Stimulated activated CD8-positive, alpha-beta memory T cell treated with anti-CD3 and anti-CD28 coated beads, Interleukin-12 subunit alpha, Interleukin-12 subunit beta, amount 100 ng/mL, for 24 hours (primary cell): ENCODE measurements at regions not wholly inside any gene's neighbourhood (a gene's known extent, or its start where the extent isn't known, plus 50 kb on each side); places are given as distances from the start of the nearest gene placed in this dataset.
A peak's percentile ranks its signal among the peaks of the same experiment; 100 is the strongest.
"Not testable (repeated sequence)": the region's sequence is repeated elsewhere in the genome, so short reads cannot be mapped to it uniquely, and the experiment has no call there.

Experiments used
- DNase-seq: peaks from one replicate; pipeline ENCODE4 v3.0.0-alpha.2; 2020; ENCODE audit errors: extremely low read depth

DNA sequence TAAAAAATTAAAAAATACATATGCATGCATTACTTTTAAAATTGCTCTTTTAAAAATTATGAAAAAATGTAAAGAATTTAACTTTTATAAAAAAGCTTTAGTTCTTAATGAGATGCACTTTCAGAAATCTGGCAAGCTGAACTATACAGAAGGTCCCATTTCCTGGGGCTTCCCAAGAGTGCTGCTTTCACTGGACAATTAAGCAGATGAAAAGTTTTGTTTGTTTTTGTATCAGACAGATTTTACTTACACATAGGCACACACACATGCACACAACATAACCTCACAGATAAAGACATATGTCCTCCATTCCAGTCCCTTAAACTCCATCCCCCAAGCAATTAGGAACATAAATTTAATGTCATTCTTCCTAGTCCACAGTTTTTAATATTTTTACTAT lies 402.3 kb upstream of the ASIC2 start:
- no peak for DNase-seq

DNA sequence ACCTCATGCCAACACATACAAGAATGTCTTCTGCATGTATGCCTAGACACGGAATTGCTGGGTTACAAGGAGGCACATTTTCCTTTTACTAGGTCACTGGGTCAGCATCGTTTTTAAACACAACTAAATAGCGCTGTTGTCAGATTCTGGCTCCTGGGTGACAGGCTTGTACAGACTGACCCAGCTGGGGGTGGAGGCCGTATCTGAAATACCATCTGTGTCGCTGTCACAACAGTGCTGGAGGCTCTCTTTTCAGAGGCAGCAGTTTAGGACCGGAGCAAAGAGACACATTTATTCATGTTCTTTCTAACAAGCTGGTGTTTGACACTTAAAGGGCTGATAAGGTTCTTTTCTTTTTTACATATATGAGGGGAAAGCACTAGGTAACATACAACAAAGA lies 403.0 kb upstream of the ASIC2 start:
- DNase-seq = no peak

DNA sequence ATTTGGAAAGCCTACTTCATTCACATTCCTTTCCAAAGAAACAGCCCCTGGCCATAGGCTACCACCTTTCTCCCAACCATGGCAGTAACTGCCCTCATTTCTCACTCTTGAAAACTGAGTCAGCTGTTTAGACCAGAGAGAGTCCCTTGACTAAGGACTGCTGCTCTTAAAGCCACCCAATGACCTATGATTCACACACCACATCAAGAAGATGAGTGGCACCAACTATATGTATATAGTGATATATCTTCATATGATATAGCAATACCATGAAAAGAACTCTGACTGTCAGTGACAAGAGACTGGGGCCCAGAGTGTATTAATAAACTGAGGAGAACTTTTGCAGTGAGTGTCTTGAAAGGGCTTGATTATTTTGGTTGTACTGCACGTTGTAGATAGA lies 404.5 kb upstream of the ASIC2 start:
- DNase-seq = no peak

DNA sequence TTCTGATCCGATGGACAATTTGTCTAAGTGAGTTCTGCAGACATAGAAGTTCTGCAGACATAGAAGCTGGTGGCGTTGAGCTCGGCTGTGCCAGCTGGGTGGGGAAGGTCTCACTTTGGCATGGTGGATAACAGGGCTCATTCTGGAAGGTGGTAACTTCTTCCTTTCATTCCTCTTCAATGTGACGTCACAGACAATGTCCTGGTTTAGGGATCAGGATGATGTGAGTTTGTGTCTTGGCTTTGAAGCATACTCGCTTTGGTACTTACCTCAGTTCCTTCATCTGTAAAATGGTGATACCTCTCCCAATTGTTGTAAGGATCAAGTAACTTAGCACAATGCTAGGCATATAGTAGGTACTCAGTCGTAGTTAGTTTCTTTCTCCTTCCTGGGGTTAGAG lies 408.8 kb upstream of the ASIC2 start:
- DNase-seq = no peak

DNA sequence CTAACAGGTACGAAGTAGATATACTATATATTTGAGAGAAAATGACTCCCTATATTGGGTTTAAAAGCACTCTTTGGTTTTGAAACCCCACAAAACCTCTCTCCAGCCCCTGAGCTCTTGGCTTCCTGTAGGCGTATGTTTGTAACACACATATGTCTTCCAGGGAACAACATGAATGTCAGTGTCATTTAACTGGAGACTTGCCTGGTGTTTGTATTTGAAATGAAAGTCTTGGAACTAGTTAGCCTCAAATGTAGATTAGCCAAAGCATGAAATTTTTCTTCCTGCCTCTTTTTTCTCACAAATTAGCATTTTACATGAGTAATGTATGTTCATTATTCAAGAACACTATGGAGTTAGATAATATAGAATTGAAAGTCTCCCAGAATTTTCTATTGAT lies 411.8 kb upstream of the ASIC2 start:
- DNase-seq = no peak

DNA sequence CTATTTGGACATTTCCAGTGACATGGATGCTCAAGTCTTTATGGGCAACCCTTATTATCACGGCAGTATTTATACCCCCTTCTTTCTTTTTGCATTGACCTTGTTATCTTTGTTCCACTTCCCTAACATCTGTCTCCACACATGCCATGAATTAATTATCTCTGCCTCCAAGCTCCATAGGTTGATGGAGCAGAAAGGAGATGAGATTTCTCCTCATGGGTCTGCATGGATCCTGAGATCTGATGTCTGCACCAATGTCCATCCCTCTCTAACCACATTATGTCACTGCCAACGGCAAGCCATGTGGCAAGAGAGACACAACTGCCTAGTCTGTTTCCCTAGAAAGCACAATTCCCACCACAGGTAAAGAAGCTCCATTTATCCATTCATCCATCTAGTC lies 416.8 kb upstream of the ASIC2 start:
- no peak for DNase-seq

DNA sequence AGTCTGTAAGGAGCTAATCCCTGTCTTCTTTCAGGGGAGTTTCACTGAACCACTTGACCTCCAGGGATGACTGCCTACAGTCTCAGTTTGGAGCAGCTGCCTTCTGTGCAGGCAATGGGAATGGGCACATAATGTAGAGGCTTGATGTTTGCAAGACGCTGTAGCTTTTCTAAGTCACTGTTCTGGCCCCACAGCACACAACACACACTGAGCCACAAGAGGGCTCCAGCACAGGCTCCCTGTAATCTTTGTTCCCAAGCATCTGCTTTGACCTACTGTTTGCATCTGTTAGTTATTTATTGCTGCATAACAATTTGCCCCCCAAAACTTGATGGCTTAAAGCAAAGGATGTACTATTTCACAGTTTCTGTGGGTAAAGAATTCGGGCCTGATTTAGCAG lies 419.0 kb upstream of the ASIC2 start:
- no peak for DNase-seq

DNA sequence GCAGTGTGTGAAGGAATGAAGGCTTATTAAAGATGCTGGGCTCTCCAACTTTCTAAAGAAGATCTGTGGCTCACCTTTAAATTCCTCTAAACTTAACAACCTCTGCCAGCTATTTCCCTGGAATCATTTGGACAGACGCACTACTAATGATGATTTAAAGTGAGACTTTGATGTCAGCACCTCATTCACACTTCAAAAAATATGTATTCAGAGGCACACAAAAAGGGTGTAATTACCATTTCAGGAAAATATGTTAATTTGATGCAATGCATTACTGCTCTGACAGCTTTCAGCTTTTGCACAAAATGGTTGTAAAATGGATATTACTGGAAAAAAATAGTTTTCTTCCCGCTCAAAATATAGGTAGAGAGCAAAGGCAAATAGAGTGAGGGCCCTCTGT lies 423.9 kb upstream of the ASIC2 start:
- DNase-seq = no peak

DNA sequence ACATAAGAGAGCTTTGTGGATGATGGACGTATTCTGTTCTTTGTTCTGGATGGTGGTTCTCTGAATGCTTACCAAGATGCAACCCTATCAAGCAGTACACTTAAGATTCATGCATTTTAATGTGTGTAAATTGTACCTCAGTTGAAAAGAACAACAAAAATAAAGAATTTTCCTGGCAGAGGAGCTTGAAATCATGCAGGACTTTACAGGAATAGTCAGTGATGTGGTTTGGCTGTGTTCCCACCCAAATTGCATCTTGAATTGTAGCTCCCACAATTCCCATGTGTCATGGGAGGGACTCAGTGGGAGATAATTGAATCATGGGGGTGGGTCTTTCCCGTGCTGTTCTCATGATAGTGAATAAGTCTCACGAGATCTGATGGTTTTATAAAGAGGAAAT lies 430.6 kb upstream of the ASIC2 start:
- DNase-seq = not testable (repeated sequence)

DNA sequence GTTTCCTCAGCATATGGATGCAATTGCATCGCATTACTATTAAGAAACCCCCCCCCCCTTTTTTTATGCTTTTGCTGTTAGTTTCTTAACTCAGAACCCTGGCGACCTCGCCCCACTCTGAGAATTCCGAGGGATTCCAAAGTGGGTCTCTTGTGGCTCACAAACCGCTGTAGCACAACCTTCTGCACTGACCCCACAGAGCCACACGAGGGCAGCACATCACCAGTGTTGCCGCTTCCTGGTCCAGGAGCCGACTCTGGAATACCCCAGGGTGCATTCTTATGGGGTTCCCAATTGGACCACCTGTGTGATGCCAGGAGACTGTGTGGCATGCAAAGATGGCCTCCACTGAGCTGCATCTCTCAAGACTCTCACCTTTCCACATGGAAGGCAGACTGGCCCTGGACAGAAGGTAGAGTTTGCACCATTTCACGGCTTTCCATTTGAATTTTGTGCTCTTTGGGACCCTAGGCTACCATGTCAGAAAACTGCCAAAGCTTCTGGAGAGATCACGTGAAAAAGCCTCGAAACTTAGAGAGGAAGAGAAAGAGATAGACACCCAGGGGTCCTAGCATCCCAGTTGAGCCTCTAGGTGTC lies 432.7 kb upstream of the ASIC2 start:
- DNase-seq = no peak

DNA sequence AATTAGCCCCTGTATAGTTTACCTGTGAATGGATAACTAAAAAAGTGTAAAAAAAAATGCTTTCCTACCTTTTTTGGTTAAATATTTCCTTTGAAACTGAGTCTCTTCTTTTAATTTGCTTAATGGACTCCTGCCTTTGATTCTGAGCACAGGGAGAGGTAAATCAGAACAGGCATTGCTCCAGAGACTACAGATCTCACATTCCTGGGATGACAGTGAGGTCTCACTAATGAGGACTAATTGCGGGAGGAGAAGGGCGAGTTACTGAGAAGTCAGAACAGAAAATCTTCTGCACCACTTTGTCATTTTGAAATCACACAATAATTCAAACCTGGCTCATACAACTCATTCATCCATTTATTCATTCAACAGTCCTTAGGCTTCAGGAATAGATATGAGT lies 437.0 kb upstream of the ASIC2 start:
- no peak for DNase-seq

DNA sequence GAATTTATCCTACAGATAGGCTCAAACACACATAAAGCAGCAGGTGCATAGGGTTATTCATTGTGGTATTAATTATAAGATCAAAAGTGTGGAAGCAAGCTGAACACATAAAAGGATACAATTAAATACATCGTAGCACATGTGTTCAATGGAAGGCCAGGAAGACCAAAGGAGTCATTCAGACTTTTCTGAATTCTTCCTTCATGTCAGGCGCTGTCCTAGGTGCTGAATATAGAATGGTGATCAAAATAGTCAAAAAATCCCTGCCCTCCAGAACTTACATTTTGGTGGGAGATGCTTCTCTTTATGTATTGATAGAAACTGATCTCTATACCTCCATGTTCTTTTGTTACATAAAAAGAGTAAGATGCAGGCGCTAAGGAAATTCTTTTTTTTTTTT lies 439.0 kb upstream of the ASIC2 start:
- no peak for DNase-seq

DNA sequence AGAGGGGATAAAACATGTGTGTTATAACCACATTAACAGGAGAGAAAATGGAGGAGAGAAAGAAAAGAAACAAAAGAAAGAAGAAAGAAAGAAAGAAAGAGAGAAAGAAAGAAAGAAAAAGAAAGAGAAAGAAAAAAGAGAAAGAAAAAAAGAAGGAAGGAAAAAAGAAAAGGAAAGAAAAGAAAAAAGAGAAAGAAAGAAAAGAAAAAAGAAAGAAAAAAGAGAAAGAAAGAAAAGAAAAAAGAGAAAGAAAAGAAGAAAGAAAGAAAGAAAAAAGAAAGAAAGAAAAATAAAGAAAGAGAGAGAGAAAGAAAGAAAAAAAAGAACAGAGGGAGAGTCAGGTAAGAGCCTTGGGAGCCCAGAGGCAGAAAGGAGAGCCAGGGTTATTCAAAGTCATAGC lies 446.6 kb upstream of the ASIC2 start:
- DNase-seq = no peak

DNA sequence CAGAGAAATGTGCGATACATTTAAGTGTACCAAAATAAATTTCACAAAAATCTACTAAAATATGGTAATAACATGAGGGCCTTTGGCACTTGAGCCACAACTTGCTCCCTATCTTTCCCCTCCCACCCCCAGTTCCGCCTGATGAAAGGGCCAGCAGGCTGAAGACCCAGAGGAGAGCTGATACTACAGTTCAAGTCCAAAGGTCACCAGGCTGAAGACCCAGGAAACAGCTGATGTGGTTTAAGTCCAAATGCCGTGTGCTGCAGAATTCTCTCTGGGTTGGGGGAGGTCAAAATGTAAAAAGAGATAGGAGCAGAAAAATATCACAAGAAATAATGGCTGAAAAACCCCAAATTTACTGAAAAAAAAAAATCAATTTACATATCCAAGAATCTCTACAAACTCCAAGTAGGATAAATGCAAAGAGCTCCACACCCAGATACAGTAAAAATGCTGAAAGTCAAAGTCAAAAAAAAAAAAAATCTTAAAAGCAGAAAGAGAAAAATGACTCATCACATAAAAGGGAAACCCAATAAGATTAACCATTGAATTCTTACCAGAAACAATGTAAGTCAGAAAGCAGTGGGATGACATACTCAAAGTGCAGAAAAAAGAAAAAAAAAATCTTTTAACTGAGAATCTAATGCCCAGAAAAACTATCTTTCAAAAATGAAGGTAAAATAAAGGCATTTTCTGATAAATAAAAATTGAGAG lies 452.1 kb upstream of the ASIC2 start:
- no peak for DNase-seq

DNA sequence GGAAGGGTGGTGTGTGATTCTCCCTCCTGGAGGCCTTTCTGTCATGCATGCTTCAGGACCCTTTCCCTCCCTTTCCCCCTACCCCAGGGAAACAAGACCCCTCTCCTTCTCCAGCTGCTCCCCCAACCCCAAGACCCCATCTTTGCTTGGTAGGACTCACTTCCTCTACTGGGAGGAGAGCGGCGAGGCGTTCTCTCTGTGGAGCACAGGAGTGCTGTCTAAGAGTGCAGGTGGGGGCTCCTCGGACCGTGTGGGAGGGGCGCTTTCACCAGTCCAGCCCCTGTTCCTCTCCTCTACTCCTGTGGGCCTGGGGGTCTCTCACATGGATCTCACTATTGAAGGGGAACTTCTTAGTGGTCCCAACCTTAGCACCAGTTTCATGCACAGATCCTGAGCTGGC lies 456.1 kb upstream of the ASIC2 start:
- DNase-seq = no peak

DNA sequence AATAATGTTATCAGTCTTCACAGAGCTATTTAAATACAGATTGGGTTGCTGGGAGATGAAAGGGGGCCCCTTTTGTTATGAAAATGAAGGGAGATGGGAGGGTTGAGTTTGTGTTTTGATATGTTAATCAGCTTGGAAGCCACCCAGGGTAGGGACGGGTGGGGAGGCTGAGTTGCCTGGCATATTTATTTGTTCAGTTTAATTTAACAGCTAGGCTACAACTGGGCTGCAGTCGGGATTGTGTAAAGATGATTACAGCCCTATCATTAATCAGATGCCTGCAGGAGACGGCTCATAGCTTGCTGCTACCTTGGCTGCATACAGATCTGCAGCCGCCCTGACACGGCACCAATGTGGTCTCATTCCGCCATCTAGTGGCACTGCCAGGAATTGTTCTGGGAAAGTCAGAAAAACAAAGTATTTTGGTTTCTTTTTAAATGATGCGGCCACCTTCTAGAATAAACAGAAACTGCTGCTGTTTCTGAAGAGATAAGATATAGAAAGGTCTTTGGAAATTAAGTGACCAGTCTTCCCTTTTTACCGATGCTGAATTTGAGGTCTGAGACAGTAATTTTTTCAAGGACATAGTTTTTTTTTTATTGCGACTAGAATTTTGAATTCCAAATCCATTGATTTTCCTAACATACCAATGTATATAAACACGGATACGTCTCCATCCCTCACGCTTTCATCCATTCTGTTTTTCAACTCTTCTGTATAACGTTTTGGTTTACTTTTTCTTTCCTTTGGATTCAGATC lies 458.0 kb upstream of the ASIC2 start:
- peak; percentile 1 for DNase-seq

DNA sequence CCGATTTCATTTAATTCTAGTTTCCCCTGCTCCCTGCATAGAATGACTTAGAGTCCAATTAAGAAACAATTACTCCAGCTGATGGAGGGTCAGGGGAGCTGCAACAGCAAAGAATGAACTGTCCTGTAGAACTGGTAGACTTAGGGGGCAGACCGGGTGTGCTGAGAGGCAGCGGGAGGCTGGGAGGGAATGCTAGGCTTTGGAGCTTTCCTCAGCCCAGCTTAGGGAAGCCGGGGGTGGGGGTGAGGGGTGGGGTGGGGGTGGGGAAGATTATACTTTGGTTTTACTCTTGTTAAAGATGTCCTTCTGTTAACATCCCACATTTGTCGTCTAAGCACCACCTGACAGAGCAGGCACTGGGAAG lies 458.6 kb upstream of the ASIC2 start:
- DNase-seq = no peak

DNA sequence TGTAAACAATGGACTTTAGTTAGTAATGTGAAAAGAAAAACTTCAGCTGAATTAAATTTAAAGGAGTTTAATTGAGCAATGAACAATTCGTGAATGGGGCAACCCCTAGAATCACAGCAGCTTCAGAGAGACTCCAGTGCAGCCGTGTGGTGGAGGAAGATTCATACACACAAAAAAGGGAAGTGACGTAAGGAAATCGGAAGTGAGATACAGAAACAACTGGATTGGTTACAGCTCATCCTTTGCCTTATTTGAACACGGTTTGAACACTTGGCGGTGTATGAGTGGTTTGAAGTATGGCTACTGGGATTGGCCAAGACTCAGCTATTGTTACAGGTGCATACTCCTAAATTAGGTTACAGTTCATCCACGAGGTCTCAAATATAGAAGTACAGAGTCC lies 460.4 kb upstream of the ASIC2 start:
- no peak for DNase-seq

DNA sequence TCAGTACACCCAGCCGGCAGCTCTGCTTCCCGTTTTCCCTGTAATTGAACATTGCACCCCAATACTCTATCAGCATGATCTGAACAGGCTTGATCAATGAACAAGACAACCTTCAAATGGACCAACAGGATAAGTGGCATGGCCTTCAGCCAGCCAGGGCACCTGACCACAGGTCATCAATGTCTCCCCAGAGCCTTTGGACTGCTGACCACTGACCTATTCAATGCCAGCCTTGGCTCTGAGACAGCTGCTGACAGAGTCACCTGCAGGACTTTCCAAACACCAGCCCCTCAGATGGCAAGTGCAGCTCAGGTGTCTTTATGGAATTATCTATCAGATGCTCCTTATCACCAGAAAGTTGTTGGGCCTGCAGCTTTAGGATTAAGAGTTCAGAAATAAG lies 462.9 kb upstream of the ASIC2 start:
- DNase-seq = no peak

DNA sequence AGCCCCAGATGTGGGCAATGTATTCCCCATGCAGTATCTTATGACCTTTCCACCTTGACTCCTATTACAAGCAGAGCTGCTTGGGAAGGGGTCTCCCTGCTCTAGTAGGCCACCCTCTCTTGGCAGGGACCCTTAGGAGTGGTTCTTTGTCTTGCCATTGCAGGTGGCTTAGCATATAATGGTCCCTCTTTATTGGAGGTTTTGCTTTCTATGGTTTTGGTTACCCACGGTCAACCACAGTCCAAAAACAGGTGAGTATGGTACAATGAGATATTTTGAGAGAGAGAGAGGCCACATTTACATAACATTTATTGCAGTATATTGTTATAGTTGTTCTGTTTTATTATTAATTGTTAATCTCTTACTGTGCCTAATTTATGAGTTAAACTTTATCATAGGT lies 472.8 kb upstream of the ASIC2 start:
- no peak for DNase-seq

DNA sequence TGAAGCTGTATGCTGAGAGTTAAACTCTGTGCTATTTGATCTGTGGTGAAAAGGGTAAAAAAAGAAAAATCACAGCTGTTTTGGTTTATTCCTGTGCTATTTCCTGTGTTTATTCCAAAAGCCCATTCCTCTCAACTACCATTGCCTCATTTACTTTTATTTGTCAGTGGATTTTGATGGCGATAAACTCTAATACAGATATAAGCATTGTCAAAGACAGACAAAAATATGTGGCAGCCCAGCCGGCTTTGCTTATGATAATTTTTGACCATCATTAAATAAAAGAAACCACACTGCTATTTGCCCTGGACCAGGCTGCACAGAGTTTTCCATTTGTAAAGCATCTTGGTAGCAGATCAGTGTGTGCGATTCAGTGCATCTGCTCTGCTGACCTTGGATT lies 473.6 kb upstream of the ASIC2 start:
- DNase-seq = no peak

DNA sequence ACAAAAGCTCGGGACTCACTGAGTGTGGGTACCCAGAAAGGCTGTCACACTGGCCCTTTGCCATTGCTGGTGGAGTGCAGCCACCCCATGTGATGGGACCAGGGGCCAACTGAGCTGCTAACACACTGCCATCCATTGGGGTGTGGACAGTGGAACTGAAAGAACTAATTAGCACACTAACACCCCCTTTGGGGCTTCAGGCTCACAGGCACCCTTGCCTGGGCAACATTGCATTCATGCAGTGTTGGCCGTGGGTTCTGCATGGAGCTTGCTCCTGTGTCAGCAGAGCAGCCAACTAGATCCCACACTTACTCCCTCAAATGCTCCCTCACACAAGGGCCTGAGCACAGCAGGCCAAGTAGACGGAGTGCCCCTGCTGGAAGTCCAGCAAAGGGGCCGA lies 476.0 kb upstream of the ASIC2 start:
- DNase-seq = no peak

DNA sequence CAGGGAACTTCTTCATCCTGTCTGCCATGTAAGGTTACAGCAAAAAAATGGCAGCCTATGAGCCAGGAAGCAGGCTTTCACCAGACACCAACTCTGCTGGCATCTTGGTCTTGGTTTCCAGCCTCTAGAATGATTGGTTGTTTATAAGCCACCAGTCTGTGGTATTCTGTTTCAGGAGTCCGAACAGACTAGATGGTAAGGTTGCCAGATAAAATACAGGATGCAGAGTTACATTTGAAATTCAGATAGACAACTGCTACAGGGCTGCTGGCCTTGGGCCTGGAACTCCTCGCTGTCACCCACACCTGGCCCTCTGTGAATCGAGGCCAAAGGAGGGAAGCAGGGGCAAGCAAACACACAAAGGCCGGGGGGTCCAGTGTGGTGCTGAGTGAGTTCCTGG lies 478.8 kb upstream of the CCL2 start:
- DNase-seq = no peak
